ENCODE measurements at regions not wholly inside any gene's neighbourhood (a gene's known extent, or its start where the extent isn't known, plus 50 kb on each side); places are given as distances from the start of the nearest gene placed in this dataset.

GRCh38 chr10:53396876-53397275, 624.3 kb upstream of the MBL2 start:
- TF ChIP-seq CTCF (optimal IDR thresholded peaks at IDR 0.05 in 1 of 3, IDR thresholded peaks at IDR 0.05 in 1 of 3, conservative IDR thresholded peaks at IDR 0.05 in 1 of 3; ENCODE audit: extremely low read depth in 1 of 3, insufficient read depth in 2 of 3, low read length in 3 of 3), result no peak
- no peak for TF ChIP-seq EZH2 (IDR thresholded peaks at IDR 0.05; ENCODE audit: low read length)
